GM23248 (cell line): ENCODE measurements at regions not wholly inside any gene's neighbourhood (a gene's known extent, or its start where the extent isn't known, plus 50 kb on each side); places are given as distances from the start of the nearest gene placed in this dataset.

Source experiments
- DNase-seq: peaks from one replicate; pipeline ENCODE4 v3.0.0-alpha.2; 2015
- H2AFZ ChIP-seq: fragments of 200-600 bp; sonication (generic); 2 replicates; pipeline ENCODE4 v1.6.1; 2016; ENCODE audit warnings: antibody characterized with exemption
- H3F3A ChIP-seq: fragments of 200-600 bp; sonication (generic); 2 replicates; pipeline ENCODE4 v1.6.1; 2016; ENCODE audit warnings: mild to moderate bottlenecking, antibody characterized with exemption, mixed run types; ENCODE audit not compliant: insufficient read depth
- H3K27ac ChIP-seq: fragments of 200-600 bp; sonication (generic); 2 replicates; pipeline ENCODE4 v1.5.1; 2016; ENCODE audit warnings: mild to moderate bottlenecking
- H3K27me3 ChIP-seq: fragments of 200-600 bp; sonication (generic); replicated peaks from 2 replicates; pipeline ENCODE4 v1.6.1; 2016; ENCODE audit warnings: mild to moderate bottlenecking; ENCODE audit not compliant: insufficient read depth
- H3K36me3 ChIP-seq: fragments of 200-600 bp; sonication (generic); 2 replicates; pipeline ENCODE4 v1.6.1; 2016; ENCODE audit warnings: low read depth, mild to moderate bottlenecking
- H3K4me1 ChIP-seq: fragments of 200-600 bp; sonication (generic); 2 replicates; pipeline ENCODE4 v1.6.1; 2016; ENCODE audit warnings: mild to moderate bottlenecking; ENCODE audit not compliant: insufficient read depth
- H3K4me2 ChIP-seq: fragments of 200-600 bp; sonication (generic); one replicate; pipeline ENCODE4 v1.6.1; 2016; ENCODE audit warnings: mild to moderate bottlenecking; ENCODE audit not compliant: unreplicated experiment
- H3K4me3 ChIP-seq: fragments of 200-600 bp; sonication (generic); 2 replicates; pipeline ENCODE4 v1.5.1; 2016; ENCODE audit warnings: mild to moderate bottlenecking
- H3K79me2 ChIP-seq: fragments of 200-600 bp; sonication (generic); 2 replicates; pipeline ENCODE4 v1.6.1; 2016; ENCODE audit warnings: mild to moderate bottlenecking; ENCODE audit not compliant: insufficient read depth
- H3K9ac ChIP-seq: fragments of 200-600 bp; sonication (generic); 2 replicates; pipeline ENCODE4 v1.6.1; 2016; ENCODE audit warnings: mild to moderate bottlenecking
- H3K9me2 ChIP-seq: fragments of 200-600 bp; sonication (generic); 2 replicates; pipeline ENCODE4 v1.6.1; 2016; ENCODE audit warnings: mixed run types, mild to moderate bottlenecking, moderate library complexity; ENCODE audit not compliant: insufficient read depth
- H3K9me3 ChIP-seq: fragments of 200-600 bp; sonication (generic); one replicate; pipeline ENCODE4 v1.6.1; 2017; ENCODE audit warnings: low read depth
- H4K20me1 ChIP-seq: fragments of 200-600 bp; sonication (generic); 2 replicates; pipeline ENCODE4 v1.6.0; 2016; ENCODE audit not compliant: insufficient read depth
- EZH2 ChIP-seq: fragments of 200-600 bp; sonication (generic); IDR thresholded peaks from 2 replicates; pipeline ENCODE4 v1.6.1; 2018; ENCODE audit warnings: antibody characterized with exemption, mild to moderate bottlenecking; ENCODE audit not compliant: insufficient read depth, poor library complexity, severe bottlenecking
- EZH2phosphoT487 ChIP-seq: fragments of 200-600 bp; sonication (generic); IDR thresholded peaks from 2 replicates; pipeline ENCODE4 v1.6.1; 2018; ENCODE audit warnings: antibody characterized with exemption, moderate library complexity, mild to moderate bottlenecking, low read depth; ENCODE audit not compliant: insufficient read depth
- whole genome bisulfite sequencing, 2 experiments: methylation state at CpG; one replicate each; pipeline ENCODE4 v1.1.6; 2015 to 2017; ENCODE audit warnings: low lambda C conversion rate in 2 of 2, low coverage in 1 of 2; ENCODE audit errors: missing lambda C conversion rate in 2 of 2; 5-methylcytosine and 5-hydroxymethylcytosine counted together
- in situ Hi-C: fragments of 300-500 bp; cut with MboI; formaldehyde crosslinking; loops from 2 replicates; pipeline ENCODE4 v1.15.0; 2020

- no peaks in the 10 kb centered on the region for H3K79me2 ChIP-seq
- WGBS, 2 experiments: 53 to 56% methylated on average over 2 of the region's 2 CpGs
- no peaks in the 10 kb centered on the region for H3F3A ChIP-seq
- H3K36me3 ChIP-seq: no peaks in the 10 kb centered on the region
- in situ Hi-C loops: no loop called here
- H3K4me1 ChIP-seq: no peaks in the 10 kb centered on the region
- no peak overlapping the region for H3K27ac ChIP-seq
- no peak for DNase-seq
- H3K9me2 ChIP-seq: no peaks in the 10 kb centered on the region
- no peak overlapping the region for H2AFZ ChIP-seq
- no peak for TF ChIP-seq EZH2phosphoT487
- TF ChIP-seq EZH2: no peak
- no peaks in the 10 kb centered on the region for H3K27me3 ChIP-seq
- no peaks in the 10 kb centered on the region for H4K20me1 ChIP-seq
- no peak overlapping the region for H3K9ac ChIP-seq
- H3K9me3 ChIP-seq: no peaks in the 10 kb centered on the region
- no peak overlapping the region for H3K4me2 ChIP-seq
- H3K4me3 ChIP-seq: no peak overlapping the region
Observed at GRCh38 chr11:30811226-30811755, 225.1 kb upstream of the MPPED2 start.

- Histone ChIP-seq H4K20me1 (no peaks in the 10 kb centered on the region), H3K9me3 (no peaks in the 10 kb centered on the region), H3K27me3 (no peaks in the 10 kb centered on the region), H3K9me2 (no peaks in the 10 kb centered on the region), H3K36me3 (no peaks in the 10 kb centered on the region), H3K9ac (no peak overlapping the region), H3K79me2 (no peaks in the 10 kb centered on the region), H3K27ac (no peak overlapping the region), H3F3A (no peaks in the 10 kb centered on the region), H2AFZ (no peak overlapping the region), H3K4me1 (no peaks in the 10 kb centered on the region), H3K4me3 (no peak overlapping the region), H3K4me2 (no peak overlapping the region)
- in situ Hi-C loops: no loop called here
- no peak for TF ChIP-seq EZH2phosphoT487
- no peak for TF ChIP-seq EZH2
- DNase-seq: no peak
- 24 to 34% methylated on average over 2 of the region's 2 CpGs for WGBS, 2 experiments
Observed at GRCh38 chr11:30810116-30810515, 224.0 kb upstream of the MPPED2 start.

GRCh38 chr11:30801357-30801756 lies 215.2 kb upstream of the MPPED2 start:
- in situ Hi-C loops: no loop called here
- DNase-seq: no peak
- Histone ChIP-seq H4K20me1 (no peaks in the 10 kb centered on the region), H3K27me3 (no peaks in the 10 kb centered on the region), H2AFZ (no peak overlapping the region), H3K9me3 (no peaks in the 10 kb centered on the region), H3K4me2 (no peak overlapping the region), H3K79me2 (no peaks in the 10 kb centered on the region), H3K4me1 (no peaks in the 10 kb centered on the region), H3K9ac (no peak overlapping the region), H3K9me2 (no peaks in the 10 kb centered on the region), H3K4me3 (no peak overlapping the region), H3K27ac (no peak overlapping the region), H3K36me3 (no peaks in the 10 kb centered on the region), H3F3A (no peaks in the 10 kb centered on the region)
- TF ChIP-seq EZH2 (no peak), EZH2phosphoT487 (no peak)
- WGBS, 2 experiments: 11 to 25% methylated on average over 4 of the region's 4 CpGs

GRCh38 chr11:30800904-30801303 lies 214.8 kb upstream of the MPPED2 start:
- no peaks in the 10 kb centered on the region for H4K20me1 ChIP-seq
- in situ Hi-C loops: no loop called here
- no peak for TF ChIP-seq EZH2
- TF ChIP-seq EZH2phosphoT487: no peak
- H3K4me1 ChIP-seq: no peaks in the 10 kb centered on the region
- H3F3A ChIP-seq: no peaks in the 10 kb centered on the region
- H3K27me3 ChIP-seq: no peaks in the 10 kb centered on the region
- no peaks in the 10 kb centered on the region for H3K9me2 ChIP-seq
- no peak overlapping the region for H3K27ac ChIP-seq
- H3K36me3 ChIP-seq: no peaks in the 10 kb centered on the region
- H2AFZ ChIP-seq: no peak overlapping the region
- H3K79me2 ChIP-seq: no peaks in the 10 kb centered on the region
- no peak for DNase-seq
- H3K9ac ChIP-seq: no peak overlapping the region
- no peak overlapping the region for H3K4me3 ChIP-seq
- H3K4me2 ChIP-seq: no peak overlapping the region
- no peaks in the 10 kb centered on the region for H3K9me3 ChIP-seq

- no peak for TF ChIP-seq EZH2phosphoT487
- TF ChIP-seq EZH2: no peak
- Histone ChIP-seq H2AFZ (no peak overlapping the region), H3K27ac (no peak overlapping the region), H3K4me2 (no peak overlapping the region), H3F3A (no peaks in the 10 kb centered on the region), H4K20me1 (no peaks in the 10 kb centered on the region), H3K9me2 (no peaks in the 10 kb centered on the region), H3K4me3 (no peak overlapping the region), H3K9ac (no peak overlapping the region), H3K36me3 (no peaks in the 10 kb centered on the region), H3K79me2 (no peaks in the 10 kb centered on the region), H3K4me1 (no peaks in the 10 kb centered on the region), H3K9me3 (no peaks in the 10 kb centered on the region), H3K27me3 (no peaks in the 10 kb centered on the region)
- WGBS, 2 experiments: 20 to 28% methylated on average over 3 of the region's 3 CpGs
- DNase-seq: no peak
- in situ Hi-C loops: no loop called here
Observed at GRCh38 chr11:30798547-30799236, 212.5 kb upstream of the MPPED2 start.
